Cardiac muscle cell (in vitro differentiated cells and primary cell): ENCODE measurements at regions not wholly inside any gene's neighbourhood (a gene's known extent, or its start where the extent isn't known, plus 50 kb on each side); places are given as distances from the start of the nearest gene placed in this dataset.

Experiments
- DNase-seq, 2 donors: peaks; one replicate each; pipeline versions ENCODE4 v3.0.0 to v3.0.0-alpha.2; 2010 to 2017; ENCODE audit warnings: low read depth in 1 of 2, low spot score in 1 of 2
- H3K27ac ChIP-seq: fragments of 200-600 bp; sonication (generic); 2 replicates; pipeline ENCODE4 v1.5.1; 2016
- H3K27me3 ChIP-seq: fragments of 200-600 bp; sonication (generic); 2 replicates; pipeline ENCODE4 v1.6.0; 2016; ENCODE audit warnings: control low read depth
- H3K36me3 ChIP-seq: fragments of 200-600 bp; sonication (generic); 2 replicates; pipeline ENCODE4 v1.5.1; 2016; ENCODE audit warnings: control low read depth
- H3K4me1 ChIP-seq: fragments of 200-600 bp; sonication (generic); 2 replicates; pipeline ENCODE4 v1.8.1; 2017; ENCODE audit warnings: low read depth, mild to moderate bottlenecking, mixed run types
- H3K4me3 ChIP-seq: fragments of 200-600 bp; sonication (generic); 2 replicates; pipeline ENCODE4 v1.5.1; 2016; ENCODE audit warnings: mild to moderate bottlenecking
- H3K9me3 ChIP-seq: fragments of 200-600 bp; sonication (generic); 2 replicates; pipeline ENCODE4 v1.5.1; 2017; ENCODE audit warnings: low read depth, mild to moderate bottlenecking, control low read depth
- TF ChIP-seq, protein P1 (sequence below): IDR thresholded peaks from 2 replicates; pipeline ENCODE4 v1.5.1; 2012; ENCODE audit warnings: low read depth, mild to moderate bottlenecking, low read length

DNA sequence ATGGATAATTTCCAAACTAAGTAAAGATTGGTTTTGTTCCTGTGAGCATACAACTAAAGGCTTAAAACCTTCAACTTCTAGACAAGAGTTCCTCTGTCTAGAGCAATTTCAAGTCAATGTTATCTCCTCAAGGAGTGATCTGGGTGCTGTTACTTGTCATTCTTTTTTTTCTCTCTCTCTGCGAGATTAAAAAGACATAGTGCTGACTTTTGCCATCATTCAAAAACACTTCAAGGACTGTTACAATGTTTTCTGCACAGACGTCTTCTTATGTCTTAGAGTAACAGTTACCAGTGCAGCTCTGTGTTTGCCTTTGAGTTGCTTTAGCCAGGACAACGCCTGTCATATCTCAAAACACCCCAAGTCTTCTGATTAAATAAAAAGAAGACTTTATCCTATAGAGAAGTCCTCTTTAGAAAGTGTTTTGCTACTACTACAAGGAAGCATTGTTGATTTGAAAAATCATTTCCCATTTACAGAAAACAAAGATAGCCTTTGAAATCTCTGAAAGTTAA lies 263.5 kb upstream of the FERD3L start:
- peak overlapping the region; percentile 58 for H3K27ac ChIP-seq
- H3K9me3 ChIP-seq = no peaks in the 10 kb centered on the region
- no peak overlapping the region for H3K4me3 ChIP-seq
- no peaks in the 10 kb centered on the region for H3K27me3 ChIP-seq
- peaks cover 27% of the 10 kb centered on the region for H3K4me1 ChIP-seq
- no peaks in the 10 kb centered on the region for H3K36me3 ChIP-seq
- peak in 1 of 2 donors; percentile 15 for DNase-seq
- TF ChIP-seq, protein P1, sequence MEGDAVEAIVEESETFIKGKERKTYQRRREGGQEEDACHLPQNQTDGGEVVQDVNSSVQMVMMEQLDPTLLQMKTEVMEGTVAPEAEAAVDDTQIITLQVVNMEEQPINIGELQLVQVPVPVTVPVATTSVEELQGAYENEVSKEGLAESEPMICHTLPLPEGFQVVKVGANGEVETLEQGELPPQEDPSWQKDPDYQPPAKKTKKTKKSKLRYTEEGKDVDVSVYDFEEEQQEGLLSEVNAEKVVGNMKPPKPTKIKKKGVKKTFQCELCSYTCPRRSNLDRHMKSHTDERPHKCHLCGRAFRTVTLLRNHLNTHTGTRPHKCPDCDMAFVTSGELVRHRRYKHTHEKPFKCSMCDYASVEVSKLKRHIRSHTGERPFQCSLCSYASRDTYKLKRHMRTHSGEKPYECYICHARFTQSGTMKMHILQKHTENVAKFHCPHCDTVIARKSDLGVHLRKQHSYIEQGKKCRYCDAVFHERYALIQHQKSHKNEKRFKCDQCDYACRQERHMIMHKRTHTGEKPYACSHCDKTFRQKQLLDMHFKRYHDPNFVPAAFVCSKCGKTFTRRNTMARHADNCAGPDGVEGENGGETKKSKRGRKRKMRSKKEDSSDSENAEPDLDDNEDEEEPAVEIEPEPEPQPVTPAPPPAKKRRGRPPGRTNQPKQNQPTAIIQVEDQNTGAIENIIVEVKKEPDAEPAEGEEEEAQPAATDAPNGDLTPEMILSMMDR = no peak

DNA sequence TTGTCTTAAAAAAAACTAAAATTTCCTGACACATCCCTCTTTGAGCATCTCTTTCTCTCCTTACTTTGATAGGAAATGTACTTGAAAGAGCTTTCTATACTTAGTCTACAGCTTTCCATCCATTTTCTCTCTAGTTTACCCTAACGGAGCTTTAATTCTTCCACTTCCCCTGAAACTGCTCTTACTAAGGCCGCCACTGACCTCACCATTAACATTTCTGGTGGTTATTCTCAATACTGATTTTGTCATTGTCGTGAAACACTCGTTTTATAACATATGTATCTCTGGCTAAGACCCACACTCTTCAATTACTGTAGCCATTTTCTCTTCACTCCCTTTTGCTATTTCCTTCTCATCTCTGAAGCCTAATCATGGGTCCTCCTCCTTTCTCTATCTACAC lies 262.0 kb upstream of the FERD3L start:
- Histone ChIP-seq H3K4me1 (peaks cover 27% of the 10 kb centered on the region), H3K27me3 (no peaks in the 10 kb centered on the region), H3K27ac (no peak overlapping the region), H3K36me3 (no peaks in the 10 kb centered on the region), H3K9me3 (no peaks in the 10 kb centered on the region), H3K4me3 (no peak overlapping the region)
- DNase-seq = no peak
- TF ChIP-seq, protein P1 = no peak

- DNase-seq = peak in 1 of 2 donors; percentile 85
- Histone ChIP-seq H3K36me3 (no peaks in the 10 kb centered on the region), H3K9me3 (no peaks in the 10 kb centered on the region), H3K27ac (peak overlapping the region; percentile 3), H3K27me3 (no peaks in the 10 kb centered on the region), H3K4me1 (peaks cover 23% of the 10 kb centered on the region), H3K4me3 (no peak overlapping the region)
- TF ChIP-seq, protein P1 = no peak
Measured at GRCh38 chr7:19405541-19405940, 260.3 kb upstream of the FERD3L start.

- DNase-seq = peak; percentile 40 to 95
- no peaks in the 10 kb centered on the region for H3K27me3 ChIP-seq
- no peak overlapping the region for H3K4me3 ChIP-seq
- H3K27ac ChIP-seq = peak overlapping the region; percentile 3
- H3K36me3 ChIP-seq = no peaks in the 10 kb centered on the region
- H3K9me3 ChIP-seq = no peaks in the 10 kb centered on the region
- H3K4me1 ChIP-seq = peaks cover 21% of the 10 kb centered on the region
- TF ChIP-seq, protein P1 = no peak
Measured at GRCh38 chr7:19404912-19405329, 259.7 kb upstream of the FERD3L start.

DNA sequence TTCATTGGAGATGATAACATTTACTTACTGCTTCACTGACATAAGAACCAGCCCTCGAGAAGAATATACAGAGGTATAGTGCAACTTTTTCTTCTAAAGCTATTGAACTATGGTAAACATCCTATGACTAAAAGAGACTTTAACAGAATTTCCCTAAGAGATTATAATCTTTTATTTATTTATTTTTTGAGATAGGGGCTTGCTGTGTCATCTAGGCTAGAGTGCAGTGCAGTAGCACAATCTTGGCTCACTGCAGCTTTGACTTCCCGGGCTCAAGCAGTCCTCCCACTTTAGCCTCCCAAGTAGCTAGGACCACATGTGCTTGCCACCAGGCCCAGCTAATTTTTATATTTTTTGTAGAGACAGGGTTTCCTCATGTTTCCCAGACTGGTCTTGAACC lies 258.5 kb upstream of the FERD3L start:
- H3K27ac ChIP-seq = no peak overlapping the region

More for the DNA sequence above, 258.5 kb upstream of the FERD3L start:
- TF ChIP-seq, protein P1 = no peak
- no peak overlapping the region for H3K4me3 ChIP-seq
- peaks cover 9% of the 10 kb centered on the region for H3K4me1 ChIP-seq
- DNase-seq = no peak
- H3K27me3 ChIP-seq = no peaks in the 10 kb centered on the region
- H3K9me3 ChIP-seq = no peaks in the 10 kb centered on the region
- no peaks in the 10 kb centered on the region for H3K36me3 ChIP-seq
